HEK293T (cell line): ENCODE measurements at regions not wholly inside any gene's neighbourhood (a gene's known extent, or its start where the extent isn't known, plus 50 kb on each side); places are given as distances from the start of the nearest gene placed in this dataset.

ENCODE experiments used
- ARNT ChIP-seq: fragments of 450-650 bp; IDR thresholded peaks from 2 replicates; pipeline ENCODE4 v1.6.1; 2017; ENCODE audit warnings: mild to moderate bottlenecking
- CTBP1 ChIP-seq: fragments of 450-650 bp; IDR thresholded peaks from 2 replicates; pipeline ENCODE4 v1.6.1; 2016; ENCODE audit warnings: borderline replicate concordance
- FOXA1 ChIP-seq: fragments of 450-650 bp; IDR thresholded peaks from 2 replicates; pipeline ENCODE4 v1.6.1; 2016; ENCODE audit warnings: mild to moderate bottlenecking
- FOXM1 ChIP-seq: fragments of 450-650 bp; IDR thresholded peaks from 2 replicates; pipeline ENCODE4 v1.6.1; 2017; ENCODE audit warnings: mild to moderate bottlenecking, borderline replicate concordance
- TARDBP ChIP-seq: fragments of 450-650 bp; IDR thresholded peaks from 2 replicates; pipeline ENCODE4 v1.6.1; 2016
- ZNF384 ChIP-seq: fragments of 450-650 bp; IDR thresholded peaks from 2 replicates; pipeline ENCODE4 v1.6.1; 2016

DNA sequence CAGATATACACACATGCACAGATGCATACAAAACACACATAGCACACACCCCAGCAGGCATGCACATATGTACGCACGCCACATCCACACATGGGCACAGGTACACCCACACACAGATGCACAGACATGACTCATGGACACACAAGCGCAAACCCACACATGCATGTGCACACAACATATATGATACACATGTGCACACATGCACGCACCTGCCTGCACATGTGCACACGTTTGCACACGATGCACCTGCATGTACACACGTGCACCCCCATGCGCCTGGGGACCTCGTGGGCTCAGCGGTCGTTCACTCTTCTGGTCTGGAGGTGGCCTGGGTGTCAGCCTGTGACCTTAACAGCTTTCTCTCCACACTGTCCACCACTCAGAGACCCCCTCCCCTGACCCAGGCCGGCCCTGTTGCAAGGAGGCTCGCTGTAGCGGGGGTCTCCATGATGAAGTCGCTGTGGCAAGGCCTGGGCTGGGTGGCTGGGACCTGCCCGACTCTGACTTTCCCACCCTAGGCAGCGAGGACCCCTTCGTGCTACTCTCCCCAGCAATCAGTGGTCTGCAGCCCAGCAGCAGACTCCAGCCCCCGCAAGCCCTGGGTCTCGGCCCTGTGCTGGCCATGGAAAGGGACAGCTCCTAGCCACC, 92.1 kb upstream of the TTC34 start:
- TF ChIP-seq TARDBP (no peak), FOXM1 (no peak), ZNF384 (no peak), ARNT (no peak), CTBP1 (no peak), FOXA1 (no peak)
